ENCODE measurements at regions not wholly inside any gene's neighbourhood (a gene's known extent, or its start where the extent isn't known, plus 50 kb on each side); places are given as distances from the start of the nearest gene placed in this dataset.
A peak's percentile ranks its signal among the peaks of the same experiment; 100 is the strongest.

DNA sequence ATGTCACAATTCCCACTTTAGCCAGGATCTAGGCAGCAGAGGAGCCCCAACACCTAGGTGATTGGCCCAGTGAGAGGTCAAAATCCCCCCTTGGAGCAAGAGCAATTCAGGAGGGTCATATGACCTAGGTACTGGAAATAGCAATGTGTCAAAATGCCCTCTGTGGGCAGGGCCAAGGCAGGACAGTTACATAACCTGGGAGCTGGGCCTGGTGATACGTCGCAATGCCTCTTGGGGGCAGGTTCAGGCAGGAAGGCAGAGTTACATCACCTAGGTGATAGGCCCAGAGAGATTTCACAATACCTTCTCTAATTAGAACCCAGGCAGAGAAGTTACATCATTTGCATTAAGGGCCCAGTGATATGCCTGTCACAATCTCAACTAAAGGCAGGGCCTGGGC lies 1906.3 kb downstream of the TP53TG3F start:
- no peak for DNase-seq
- no peak overlapping the region for H2AFZ ChIP-seq
- H3K9me2 ChIP-seq (ENCODE audit: insufficient read depth): no peaks in the 10 kb centered on the region
- WGBS, 2 experiments (ENCODE audit: low coverage in 1 of 2, low lambda C conversion rate in 2 of 2, missing lambda C conversion rate in 2 of 2): 24 to 38% methylated on average over 2 of the region's 2 CpGs
- H3K27me3 ChIP-seq (replicated peaks; ENCODE audit: insufficient read depth): no peaks in the 10 kb centered on the region
- no peak overlapping the region for H3K9ac ChIP-seq
- H3K9me3 ChIP-seq (ENCODE audit: low read depth): no peaks in the 10 kb centered on the region
- no peak overlapping the region for H3K4me3 ChIP-seq
- no peaks in the 10 kb centered on the region for H3K79me2 ChIP-seq (ENCODE audit: insufficient read depth)
- H3K27ac ChIP-seq: no peak overlapping the region
- no peaks in the 10 kb centered on the region for H3K36me3 ChIP-seq (ENCODE audit: low read depth)
- H3K4me1 ChIP-seq (ENCODE audit: insufficient read depth): no peaks in the 10 kb centered on the region
- no peaks in the 10 kb centered on the region for H4K20me1 ChIP-seq (ENCODE audit: insufficient read depth)
- no peaks in the 10 kb centered on the region for H3F3A ChIP-seq (ENCODE audit: insufficient read depth)
- in situ Hi-C loops (cut with MboI): no loop called here
- no peak overlapping the region for H3K4me2 ChIP-seq (ENCODE audit: unreplicated experiment)
- no peak for TF ChIP-seq EZH2phosphoT487 (IDR thresholded peaks at IDR 0.05; ENCODE audit: insufficient read depth, low read depth)
- TF ChIP-seq EZH2 (IDR thresholded peaks at IDR 0.05; ENCODE audit: insufficient read depth, poor library complexity, severe bottlenecking): no peak

DNA sequence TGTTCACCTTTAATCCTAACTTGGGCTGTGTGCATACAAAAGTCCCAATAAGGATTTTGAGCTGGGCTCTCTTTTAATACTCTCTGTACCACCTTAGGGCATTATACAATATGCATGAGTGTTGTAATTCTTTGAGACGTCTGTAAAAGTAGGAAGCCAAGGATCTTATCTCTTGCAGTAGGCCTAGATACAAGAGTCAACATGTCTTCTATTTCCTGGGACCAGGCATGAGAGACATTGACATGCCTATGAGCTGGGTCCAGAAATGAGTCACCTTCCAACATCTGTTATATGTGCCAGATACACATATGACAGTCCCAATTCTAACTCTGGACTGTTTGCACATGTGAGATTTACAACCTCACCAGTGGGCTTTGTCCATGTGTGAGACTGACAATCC lies 1911.2 kb downstream of the TP53TG3F start:
- Histone ChIP-seq H3K79me2 (ENCODE audit: insufficient read depth) (no peaks in the 10 kb centered on the region), H3K9ac (no peak overlapping the region), H3F3A (ENCODE audit: insufficient read depth) (no peaks in the 10 kb centered on the region), H3K9me3 (ENCODE audit: low read depth) (no peaks in the 10 kb centered on the region), H3K4me1 (ENCODE audit: insufficient read depth) (no peaks in the 10 kb centered on the region), H3K27me3 (replicated peaks; ENCODE audit: insufficient read depth) (no peaks in the 10 kb centered on the region), H3K9me2 (ENCODE audit: insufficient read depth) (no peaks in the 10 kb centered on the region), H3K36me3 (ENCODE audit: low read depth) (no peaks in the 10 kb centered on the region), H3K4me2 (ENCODE audit: unreplicated experiment) (no peak overlapping the region), H2AFZ (no peak overlapping the region), H4K20me1 (ENCODE audit: insufficient read depth) (no peaks in the 10 kb centered on the region), H3K4me3 (no peak overlapping the region), H3K27ac (no peak overlapping the region)
- WGBS, 2 experiments (ENCODE audit: low coverage in 1 of 2, low lambda C conversion rate in 2 of 2, missing lambda C conversion rate in 2 of 2): 24 to 50% methylated on average over 1 of the region's 1 CpG
- in situ Hi-C loops (cut with MboI): no loop called here
- DNase-seq: no peak
- TF ChIP-seq EZH2phosphoT487 (IDR thresholded peaks at IDR 0.05; ENCODE audit: insufficient read depth, low read depth): no peak
- no peak for TF ChIP-seq EZH2 (IDR thresholded peaks at IDR 0.05; ENCODE audit: insufficient read depth, poor library complexity, severe bottlenecking)

DNA sequence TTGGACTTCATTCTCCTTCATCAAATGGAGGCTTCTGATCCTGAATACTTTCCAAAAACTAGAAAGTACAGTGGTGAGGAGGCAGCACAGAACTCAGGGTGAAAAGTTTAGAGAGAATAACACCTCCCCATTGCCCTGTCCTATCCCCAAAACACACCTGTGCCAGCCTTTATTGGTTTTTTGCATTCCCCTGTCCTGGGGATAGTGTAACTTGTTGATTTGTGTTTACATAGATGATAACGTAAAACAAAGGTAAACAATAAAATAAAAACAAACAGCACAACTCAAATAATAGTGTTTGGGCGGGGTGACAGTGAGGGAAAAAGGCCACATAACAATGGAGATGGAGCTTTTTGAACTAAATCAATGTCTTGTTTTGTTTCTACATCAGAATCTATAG lies 1917.7 kb downstream of the TP53TG3F start:
- no peaks in the 10 kb centered on the region for H3K9me2 ChIP-seq (ENCODE audit: insufficient read depth)
- no peak overlapping the region for H3K9ac ChIP-seq
- H3K4me2 ChIP-seq (ENCODE audit: unreplicated experiment): no peak overlapping the region
- H3K79me2 ChIP-seq (ENCODE audit: insufficient read depth): no peaks in the 10 kb centered on the region
- H4K20me1 ChIP-seq (ENCODE audit: insufficient read depth): no peaks in the 10 kb centered on the region
- DNase-seq: no peak
- H3K9me3 ChIP-seq (ENCODE audit: low read depth): no peaks in the 10 kb centered on the region
- H3F3A ChIP-seq (ENCODE audit: insufficient read depth): no peaks in the 10 kb centered on the region
- no peak overlapping the region for H3K4me3 ChIP-seq
- H3K4me1 ChIP-seq (ENCODE audit: insufficient read depth): no peaks in the 10 kb centered on the region
- no peaks in the 10 kb centered on the region for H3K36me3 ChIP-seq (ENCODE audit: low read depth)
- WGBS, 2 experiments (ENCODE audit: low coverage in 1 of 2, low lambda C conversion rate in 2 of 2, missing lambda C conversion rate in 2 of 2): 3 to 4% methylated on average over 2 of the region's 2 CpGs
- no peak overlapping the region for H2AFZ ChIP-seq
- TF ChIP-seq EZH2phosphoT487 (IDR thresholded peaks at IDR 0.05; ENCODE audit: insufficient read depth, low read depth) (no peak), EZH2 (IDR thresholded peaks at IDR 0.05; ENCODE audit: insufficient read depth, poor library complexity, severe bottlenecking) (no peak)
- no peak overlapping the region for H3K27ac ChIP-seq
- in situ Hi-C loops (cut with MboI): no loop called here
- no peaks in the 10 kb centered on the region for H3K27me3 ChIP-seq (replicated peaks; ENCODE audit: insufficient read depth)

DNA sequence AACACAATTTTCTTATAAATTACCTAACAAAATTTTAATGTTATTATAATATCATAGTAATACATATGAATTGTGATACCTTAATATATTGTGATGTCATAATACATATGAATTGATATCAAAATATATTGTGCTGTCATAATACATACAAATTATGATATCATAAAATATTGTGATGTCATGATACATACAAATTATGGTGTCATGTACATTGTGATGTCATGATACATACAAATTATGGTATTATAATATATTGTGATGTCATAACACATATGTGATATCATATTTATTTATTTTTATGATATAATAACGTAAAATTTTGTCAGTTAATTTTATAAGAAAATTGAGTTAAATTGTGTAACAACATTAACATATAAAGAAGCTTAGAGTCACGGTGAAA lies 1927.2 kb downstream of the TP53TG3F start:
- H3K9me3 ChIP-seq (ENCODE audit: low read depth): no peaks in the 10 kb centered on the region
- H3K79me2 ChIP-seq (ENCODE audit: insufficient read depth): no peaks in the 10 kb centered on the region
- no peaks in the 10 kb centered on the region for H3K36me3 ChIP-seq (ENCODE audit: low read depth)
- H2AFZ ChIP-seq: no peak overlapping the region
- H3K27me3 ChIP-seq (replicated peaks; ENCODE audit: insufficient read depth): no peaks in the 10 kb centered on the region
- H4K20me1 ChIP-seq (ENCODE audit: insufficient read depth): no peaks in the 10 kb centered on the region
- DNase-seq: no peak
- H3K9me2 ChIP-seq (ENCODE audit: insufficient read depth): no peaks in the 10 kb centered on the region
- no peak overlapping the region for H3K9ac ChIP-seq
- H3K4me3 ChIP-seq: no peak overlapping the region
- H3K4me2 ChIP-seq (ENCODE audit: unreplicated experiment): no peak overlapping the region
- no peak for TF ChIP-seq EZH2phosphoT487 (IDR thresholded peaks at IDR 0.05; ENCODE audit: insufficient read depth, low read depth)
- 2 to 11% methylated on average over 2 of the region's 2 CpGs for WGBS, 2 experiments (ENCODE audit: low coverage in 1 of 2, low lambda C conversion rate in 2 of 2, missing lambda C conversion rate in 2 of 2)
- in situ Hi-C loops (cut with MboI): no loop called here
- H3K27ac ChIP-seq: no peak overlapping the region
- H3K4me1 ChIP-seq (ENCODE audit: insufficient read depth): no peaks in the 10 kb centered on the region
- H3F3A ChIP-seq (ENCODE audit: insufficient read depth): no peaks in the 10 kb centered on the region

DNA sequence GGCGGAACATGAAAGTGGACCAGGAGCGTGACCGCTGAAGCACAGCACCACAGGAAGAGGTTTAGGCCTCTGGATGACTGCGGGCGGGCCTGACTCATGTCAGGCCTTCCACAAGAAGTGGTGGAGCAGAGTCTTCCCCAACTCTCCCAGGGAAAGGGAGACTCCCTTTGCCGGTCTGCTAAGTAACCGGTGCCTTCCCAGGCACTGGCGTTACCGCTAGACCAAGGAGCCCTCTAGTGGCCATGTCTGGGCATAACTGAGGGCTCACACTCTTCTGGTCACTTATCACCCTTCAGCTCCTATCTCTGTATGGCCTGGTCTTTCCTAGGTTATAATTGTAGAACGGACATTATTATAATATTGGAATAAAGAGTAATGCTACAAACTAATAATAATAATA lies 1931.9 kb downstream of the TP53TG3F start:
- H3F3A ChIP-seq (ENCODE audit: insufficient read depth): no peaks in the 10 kb centered on the region
- H3K27me3 ChIP-seq (replicated peaks; ENCODE audit: insufficient read depth): no peaks in the 10 kb centered on the region
- peak; percentile 55 for DNase-seq
- in situ Hi-C loops (cut with MboI): no loop called here
- no peaks in the 10 kb centered on the region for H3K9me3 ChIP-seq (ENCODE audit: low read depth)
- H3K36me3 ChIP-seq (ENCODE audit: low read depth): no peaks in the 10 kb centered on the region
- WGBS, 2 experiments (ENCODE audit: low coverage in 1 of 2, low lambda C conversion rate in 2 of 2, missing lambda C conversion rate in 2 of 2): 28 to 34% methylated on average over 10 of the region's 10 CpGs
- H3K9me2 ChIP-seq (ENCODE audit: insufficient read depth): no peaks in the 10 kb centered on the region
- H3K4me2 ChIP-seq (ENCODE audit: unreplicated experiment): no peak overlapping the region
- H3K4me3 ChIP-seq: no peak overlapping the region
- H3K79me2 ChIP-seq (ENCODE audit: insufficient read depth): no peaks in the 10 kb centered on the region
- H3K9ac ChIP-seq: no peak overlapping the region
- H4K20me1 ChIP-seq (ENCODE audit: insufficient read depth): no peaks in the 10 kb centered on the region
- H2AFZ ChIP-seq: no peak overlapping the region
- H3K27ac ChIP-seq: no peak overlapping the region
- TF ChIP-seq EZH2phosphoT487 (IDR thresholded peaks at IDR 0.05; ENCODE audit: insufficient read depth, low read depth) (no peak), EZH2 (IDR thresholded peaks at IDR 0.05; ENCODE audit: insufficient read depth, poor library complexity, severe bottlenecking) (no peak)
- no peaks in the 10 kb centered on the region for H3K4me1 ChIP-seq (ENCODE audit: insufficient read depth)

Measured in GM23248 (cell line).